GM12864 (cell line): ENCODE measurements at regions not wholly inside any gene's neighbourhood (a gene's known extent, or its start where the extent isn't known, plus 50 kb on each side); places are given as distances from the start of the nearest gene placed in this dataset.

Source experiments
- DNase-seq: peaks from one replicate; pipeline ENCODE4 v3.0.0-alpha.2; 2011; ENCODE audit warnings: low read depth
- H3K4me3 ChIP-seq: 2 replicates; pipeline ENCODE4 v1.5.1; 2011; ENCODE audit warnings: mild to moderate bottlenecking, low read depth, low read length, control low read depth
- TF ChIP-seq, protein P1 (sequence below): IDR thresholded peaks from 2 replicates; pipeline ENCODE4 v1.5.1; 2011; ENCODE audit warnings: low read depth, mild to moderate bottlenecking, moderate library complexity, low read length, control low read depth, inconsistent platforms; ENCODE audit errors: missing control alignments

DNA sequence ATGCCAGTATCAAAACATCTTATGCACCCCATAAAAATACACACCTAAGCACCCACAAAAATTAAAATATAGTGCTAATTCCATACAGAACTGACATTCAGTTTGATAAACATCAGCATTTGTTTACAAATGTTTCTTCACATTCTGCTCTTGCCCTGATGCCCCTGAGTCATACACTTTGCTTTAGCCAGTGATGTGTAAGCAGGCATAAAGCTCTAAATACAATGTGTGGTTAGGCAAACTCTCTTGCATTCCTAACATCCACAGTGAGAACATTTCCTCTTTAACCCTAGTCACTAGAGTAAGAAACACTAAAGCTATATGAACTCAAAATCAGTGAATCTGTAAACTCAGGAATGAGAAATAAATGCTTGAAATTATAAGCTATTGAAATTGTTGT is 1060.7 kb downstream of the FAM181B start:
- DNase-seq, result no peak
- H3K4me3 ChIP-seq, result no peak overlapping the region
- TF ChIP-seq, protein P1, sequence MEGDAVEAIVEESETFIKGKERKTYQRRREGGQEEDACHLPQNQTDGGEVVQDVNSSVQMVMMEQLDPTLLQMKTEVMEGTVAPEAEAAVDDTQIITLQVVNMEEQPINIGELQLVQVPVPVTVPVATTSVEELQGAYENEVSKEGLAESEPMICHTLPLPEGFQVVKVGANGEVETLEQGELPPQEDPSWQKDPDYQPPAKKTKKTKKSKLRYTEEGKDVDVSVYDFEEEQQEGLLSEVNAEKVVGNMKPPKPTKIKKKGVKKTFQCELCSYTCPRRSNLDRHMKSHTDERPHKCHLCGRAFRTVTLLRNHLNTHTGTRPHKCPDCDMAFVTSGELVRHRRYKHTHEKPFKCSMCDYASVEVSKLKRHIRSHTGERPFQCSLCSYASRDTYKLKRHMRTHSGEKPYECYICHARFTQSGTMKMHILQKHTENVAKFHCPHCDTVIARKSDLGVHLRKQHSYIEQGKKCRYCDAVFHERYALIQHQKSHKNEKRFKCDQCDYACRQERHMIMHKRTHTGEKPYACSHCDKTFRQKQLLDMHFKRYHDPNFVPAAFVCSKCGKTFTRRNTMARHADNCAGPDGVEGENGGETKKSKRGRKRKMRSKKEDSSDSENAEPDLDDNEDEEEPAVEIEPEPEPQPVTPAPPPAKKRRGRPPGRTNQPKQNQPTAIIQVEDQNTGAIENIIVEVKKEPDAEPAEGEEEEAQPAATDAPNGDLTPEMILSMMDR, result no peak

DNA sequence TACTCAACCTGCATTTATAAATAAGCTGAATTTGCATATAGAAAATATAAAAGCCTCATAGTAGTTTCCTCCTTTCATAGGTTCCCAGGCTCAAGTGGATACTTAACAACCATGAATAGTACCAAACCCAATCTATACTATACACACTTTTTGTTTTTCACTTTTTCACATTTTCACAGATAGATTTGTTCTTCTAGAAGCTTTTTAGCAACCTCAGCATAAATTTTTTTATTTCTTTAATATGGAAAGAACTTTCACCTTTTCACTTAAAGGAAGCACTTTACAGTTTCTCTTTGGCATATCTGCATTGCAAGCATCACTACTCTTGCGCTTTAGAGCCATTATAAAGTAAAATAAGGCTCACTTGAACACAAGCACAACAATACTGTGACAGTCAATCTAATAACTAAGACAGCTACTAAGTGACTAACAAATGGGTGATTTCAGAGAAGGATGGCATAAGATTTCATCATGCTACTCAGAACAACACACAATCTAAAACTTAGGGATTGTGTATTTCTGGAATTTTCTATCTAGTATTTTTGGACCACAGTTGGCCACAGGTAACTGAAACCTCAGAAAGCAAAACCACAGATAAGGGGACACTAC is 1063.6 kb downstream of the FAM181B start:
- TF ChIP-seq, protein P1, result no peak

DNA sequence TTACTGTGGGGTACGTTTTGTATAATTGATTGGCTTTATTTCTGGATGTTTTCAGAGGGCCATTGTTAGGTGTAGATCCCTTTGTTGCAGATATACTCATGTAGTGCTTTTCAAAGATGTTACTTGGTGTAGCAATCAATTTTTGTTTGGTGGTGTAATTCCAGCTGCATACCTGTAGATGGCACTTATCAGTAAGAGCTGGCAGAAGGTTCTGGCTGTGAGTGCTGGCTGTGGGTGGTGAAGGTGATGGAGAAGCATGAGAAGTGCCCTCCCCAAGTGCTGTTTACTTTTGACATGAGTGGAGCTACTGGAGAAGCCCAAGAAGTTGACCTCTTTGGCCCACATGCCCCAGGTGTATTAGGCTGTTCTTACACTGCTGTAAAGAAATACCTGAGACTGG is 1074.9 kb downstream of the FAM181B start:
- peak; percentile 4 for DNase-seq
- TF ChIP-seq, protein P1, result peak; percentile 70
- no peak overlapping the region for H3K4me3 ChIP-seq

More for the DNA sequence above, 1063.6 kb downstream of the FAM181B start:
- no peak for DNase-seq
- no peak overlapping the region for H3K4me3 ChIP-seq

DNA sequence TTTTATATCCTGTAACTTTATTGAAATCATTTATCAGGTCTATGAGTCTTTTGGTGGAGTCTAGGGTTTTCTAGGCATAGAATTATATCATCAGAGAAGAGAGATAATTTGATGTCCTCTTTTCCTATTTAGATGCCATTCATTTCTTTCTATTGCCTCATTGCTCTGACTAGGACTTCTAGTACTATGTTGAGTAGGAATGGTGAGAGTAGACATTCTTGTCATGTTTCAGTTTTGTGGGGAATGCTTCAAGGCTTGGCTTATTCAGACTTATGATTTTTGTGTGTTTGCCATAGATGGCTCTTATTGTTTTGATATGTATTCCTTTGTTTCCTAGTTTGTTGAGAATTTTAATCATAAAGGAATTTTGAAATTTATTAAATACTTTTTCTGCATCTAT is 1078.3 kb downstream of the FAM181B start:
- DNase-seq, result no peak
- TF ChIP-seq, protein P1, result no peak
- no peak overlapping the region for H3K4me3 ChIP-seq

DNA sequence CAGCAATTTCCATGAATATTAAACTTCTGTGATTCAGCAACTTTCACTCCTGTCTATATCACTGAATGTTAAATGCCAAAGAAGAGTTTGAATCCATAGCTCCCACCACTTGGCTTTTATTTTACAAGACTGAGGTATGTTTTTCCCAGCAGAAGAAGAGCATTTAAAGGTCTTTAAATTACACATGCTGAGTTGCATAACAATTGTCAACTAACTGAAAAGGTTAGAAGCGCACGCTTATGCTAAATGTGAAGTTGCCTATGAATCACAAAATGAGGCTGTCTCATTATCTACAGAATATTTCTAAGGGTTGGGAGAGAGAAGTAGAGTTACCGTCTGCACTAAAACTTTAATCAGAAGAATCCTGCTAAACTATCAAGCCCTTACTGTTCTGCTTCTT is 1086.3 kb downstream of the FAM181B start:
- DNase-seq, result no peak
- H3K4me3 ChIP-seq, result no peak overlapping the region
- TF ChIP-seq, protein P1, result no peak

DNA sequence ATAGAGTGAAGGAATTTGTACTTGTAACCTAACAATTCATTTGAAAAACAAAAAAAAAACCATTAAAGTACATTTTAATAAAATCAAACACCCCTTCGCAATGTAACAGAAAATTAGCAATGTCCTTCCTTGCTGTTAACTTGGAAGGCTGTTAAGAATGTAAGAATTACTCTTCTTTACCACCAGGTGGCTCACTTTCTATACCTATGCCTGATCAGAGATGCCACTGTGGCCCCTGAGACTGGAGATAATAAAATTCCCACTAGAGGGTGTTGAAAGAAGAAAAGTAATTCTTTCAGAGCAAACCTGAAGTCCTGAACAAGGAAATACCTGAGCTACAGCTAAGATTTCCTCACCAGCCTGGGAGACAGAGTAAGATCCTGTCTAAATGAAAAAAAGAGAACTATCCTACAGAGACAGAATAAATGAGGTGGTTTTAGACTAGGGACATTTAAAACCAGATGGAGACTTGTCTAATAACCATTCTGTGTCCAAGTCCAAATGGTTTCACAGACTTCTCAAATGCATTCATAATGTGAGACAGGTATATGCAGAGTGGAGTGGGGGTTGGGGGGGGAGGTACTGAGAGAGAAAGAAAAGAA is 1089.3 kb downstream of the FAM181B start:
- H3K4me3 ChIP-seq, result no peak overlapping the region
- peak; percentile 3 for DNase-seq
- TF ChIP-seq, protein P1, result peak; percentile 49

DNA sequence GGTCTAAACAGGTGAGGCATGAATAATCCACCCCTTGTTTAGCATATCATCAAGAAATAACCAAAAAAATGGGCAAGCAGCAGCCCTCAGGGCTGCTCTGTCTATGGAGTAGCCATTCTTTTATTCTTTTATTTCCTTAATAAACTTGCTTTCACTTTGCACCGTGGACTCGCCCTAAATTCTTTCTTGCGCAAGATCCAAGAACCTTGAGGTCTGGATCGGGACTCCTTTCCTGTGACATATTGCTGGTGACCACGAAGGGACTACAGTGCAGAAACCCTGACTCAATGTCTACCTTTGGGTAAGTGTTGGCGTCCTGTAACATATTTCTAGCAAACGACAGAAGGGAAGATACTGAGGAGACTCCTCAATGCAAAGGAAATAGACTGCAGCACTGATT is 1099.2 kb downstream of the FAM181B start:
- H3K4me3 ChIP-seq, result no peak overlapping the region
- TF ChIP-seq, protein P1, result no peak
- no peak for DNase-seq
